HG03520 (cell line): ENCODE measurements at regions not wholly inside any gene's neighbourhood (a gene's known extent, or its start where the extent isn't known, plus 50 kb on each side); places are given as distances from the start of the nearest gene placed in this dataset.
"Not testable (repeated sequence)": the region's sequence is repeated elsewhere in the genome, so short reads cannot be mapped to it uniquely, and the experiment has no call there.

Source experiments
- ATAC-seq: cut with Tn5 transposase; IDR thresholded peaks from one replicate; pipeline ENCODE4 v1.9.1; 2021; ENCODE audit warnings: mild to moderate bottlenecking, moderate library complexity; ENCODE audit not compliant: unreplicated experiment

GRCh38 chr11:96882622-96883021 lies 492.8 kb downstream of the JRKL start:
- not testable (repeated sequence) for ATAC-seq

GRCh38 chr11:96885405-96885804 lies 495.6 kb downstream of the JRKL start:
- no peak for ATAC-seq

DNA sequence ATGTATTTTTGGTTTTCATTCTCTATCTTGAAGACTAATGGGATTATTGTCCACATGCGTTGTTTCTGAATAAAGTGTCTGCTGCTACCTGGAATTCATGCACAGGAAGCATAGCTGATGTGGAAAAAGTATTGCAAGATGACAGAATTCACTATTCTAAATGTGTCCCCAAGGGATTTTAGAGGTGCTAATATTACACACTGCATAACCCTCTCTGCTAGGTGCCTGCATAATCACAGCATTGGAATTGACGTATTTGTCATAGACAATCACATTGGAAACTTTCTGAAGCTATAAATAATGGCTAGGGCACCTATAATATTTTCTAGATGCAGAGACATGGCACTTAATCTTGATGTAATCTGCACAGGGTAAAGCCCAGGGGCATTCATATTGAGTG lies 496.1 kb downstream of the JRKL start:
- no peak for ATAC-seq

DNA sequence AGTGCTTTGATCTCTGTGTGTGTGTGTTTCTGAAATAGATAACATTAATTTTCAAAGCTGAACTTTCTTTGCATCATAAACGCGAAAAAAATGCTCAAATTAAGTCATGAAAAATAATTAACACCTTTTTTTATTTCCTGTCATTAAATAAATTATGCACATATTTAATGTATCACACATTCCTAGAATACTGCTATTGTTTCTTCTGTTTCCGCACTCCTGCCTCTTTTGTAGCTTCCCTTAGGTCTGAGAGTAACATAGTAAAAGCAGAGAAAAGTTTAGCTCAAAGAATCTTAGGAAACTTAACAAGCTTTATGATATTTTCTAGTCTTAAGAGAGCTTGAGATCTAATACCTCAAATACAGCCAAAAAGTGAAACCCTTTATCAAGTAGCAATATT lies 504.2 kb downstream of the JRKL start:
- ATAC-seq, result no peak

DNA sequence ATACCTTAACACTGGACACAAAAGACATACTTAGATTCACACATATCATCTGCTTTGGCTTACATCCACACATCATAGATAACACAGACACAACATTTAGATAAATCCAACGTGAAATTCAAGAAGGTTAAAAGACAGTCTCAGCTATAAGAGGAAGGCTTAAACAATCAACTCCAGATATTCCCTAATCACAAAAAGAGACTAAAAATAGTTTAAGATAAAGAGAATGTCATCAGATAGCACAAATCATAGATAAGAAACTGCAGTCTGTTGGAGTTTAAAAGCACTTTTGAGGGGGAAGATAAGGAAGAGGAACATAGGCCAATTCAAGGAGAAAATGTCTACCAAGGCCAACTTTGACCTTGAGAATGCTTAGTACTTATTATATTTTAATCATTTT lies 504.8 kb downstream of the JRKL start:
- ATAC-seq, result no peak

DNA sequence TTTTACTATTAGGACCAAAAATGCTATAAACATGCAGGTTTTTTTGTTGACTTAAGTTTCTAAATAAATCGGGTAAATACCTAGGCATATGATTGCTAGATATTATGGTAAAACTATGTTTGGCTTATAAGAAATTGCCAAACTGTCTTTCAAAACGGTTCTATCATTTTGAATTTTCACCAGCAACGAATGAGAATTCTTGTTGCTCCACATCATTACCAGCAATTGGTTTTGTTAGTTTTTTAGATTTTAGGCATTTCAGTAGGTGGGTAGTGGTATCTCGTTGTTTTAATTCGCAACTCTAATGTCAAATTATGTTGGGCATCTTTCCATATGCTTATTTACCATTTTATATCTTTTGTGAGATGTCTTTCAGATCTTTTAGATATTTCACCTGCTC lies 510.2 kb downstream of the JRKL start:
- no peak for ATAC-seq

DNA sequence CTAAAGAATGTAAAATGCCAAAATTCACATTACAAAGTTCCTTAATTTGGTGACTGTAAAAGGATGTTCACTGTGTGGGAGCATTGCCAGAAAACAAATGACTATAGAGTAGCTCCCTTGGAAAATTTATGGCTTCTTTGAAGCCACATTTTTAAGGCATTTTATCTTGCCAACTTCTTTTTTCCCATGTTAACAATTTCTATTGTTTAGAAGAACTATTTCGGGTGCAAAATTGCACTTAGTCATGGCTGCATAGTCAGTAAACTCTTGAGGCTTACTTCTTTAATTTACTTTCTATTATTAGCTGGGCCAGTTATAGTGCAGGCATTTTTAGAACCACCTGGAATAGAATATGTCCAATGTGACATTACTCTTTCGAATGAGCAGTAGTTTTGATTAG lies 515.3 kb downstream of the JRKL start:
- no peak for ATAC-seq

GRCh38 chr11:96905663-96906062 lies 515.9 kb downstream of the JRKL start:
- ATAC-seq, result no peak

- no peak for ATAC-seq
These were observed 516.7 kb downstream of the JRKL start for GRCh38 chr11:96906476-96906875.

GRCh38 chr11:96925862-96926261 lies 536.0 kb downstream of the JRKL start:
- ATAC-seq, result no peak

DNA sequence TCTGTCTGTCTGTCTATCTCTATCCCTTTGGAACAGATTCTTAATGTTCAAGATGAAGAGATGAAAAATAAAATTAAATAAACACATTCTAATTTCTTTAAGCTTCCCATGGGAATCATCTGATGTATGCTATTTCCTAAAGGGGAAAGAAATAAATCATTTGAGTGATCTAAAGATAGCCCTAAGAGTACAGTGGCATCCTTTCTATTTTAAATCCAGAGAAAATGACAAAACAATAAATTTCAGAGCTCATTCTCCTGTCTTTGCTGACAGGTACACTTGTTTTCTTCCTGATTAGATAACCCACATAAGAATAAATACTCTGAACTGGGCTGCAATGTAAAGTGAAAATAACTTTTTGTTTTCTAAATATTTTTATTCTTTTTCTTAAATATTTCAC lies 550.4 kb downstream of the JRKL start:
- no peak for ATAC-seq

DNA sequence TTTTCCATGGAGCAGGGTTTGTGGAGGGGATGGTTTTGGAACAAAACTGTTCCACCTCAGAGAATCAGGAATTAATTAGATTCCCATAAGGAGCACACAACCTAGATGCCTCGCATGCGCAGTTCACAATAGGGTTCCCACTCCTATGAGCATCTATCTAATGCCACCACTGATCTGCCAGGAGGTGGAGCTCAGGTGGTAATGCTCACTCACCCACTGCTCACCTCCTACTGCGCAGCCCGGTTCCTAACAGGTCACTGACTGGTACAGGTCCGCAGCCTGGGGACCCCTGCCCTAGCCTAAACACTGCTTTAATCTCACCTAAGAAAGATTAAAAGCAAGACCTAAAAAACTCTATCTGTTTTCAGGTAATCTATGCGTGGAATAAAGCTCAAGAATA lies 553.0 kb downstream of the JRKL start:
- no peak for ATAC-seq

DNA sequence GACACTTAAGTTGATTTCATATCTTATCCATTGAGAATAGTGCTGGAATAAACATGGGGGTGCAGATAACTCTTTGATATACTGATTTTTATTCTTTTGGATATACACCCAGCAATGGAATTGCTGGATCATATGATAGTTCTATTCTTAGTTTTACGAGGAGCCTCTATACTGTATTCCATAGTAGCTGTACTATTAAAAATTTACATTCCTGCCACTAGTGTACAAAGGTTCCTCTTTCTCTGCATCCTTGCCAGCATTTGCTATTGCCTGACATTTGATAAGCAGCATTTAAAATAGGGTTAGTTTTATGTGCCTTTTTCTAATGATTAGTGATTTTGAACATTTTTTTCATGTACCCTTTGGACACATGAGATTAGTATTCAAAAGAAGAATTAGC lies 554.2 kb downstream of the JRKL start:
- no peak for ATAC-seq

GRCh38 chr11:96948066-96948465 lies 558.3 kb downstream of the JRKL start:
- no peak for ATAC-seq

- ATAC-seq, result no peak
These were observed 559.7 kb downstream of the JRKL start for GRCh38 chr11:96949464-96949863.

DNA sequence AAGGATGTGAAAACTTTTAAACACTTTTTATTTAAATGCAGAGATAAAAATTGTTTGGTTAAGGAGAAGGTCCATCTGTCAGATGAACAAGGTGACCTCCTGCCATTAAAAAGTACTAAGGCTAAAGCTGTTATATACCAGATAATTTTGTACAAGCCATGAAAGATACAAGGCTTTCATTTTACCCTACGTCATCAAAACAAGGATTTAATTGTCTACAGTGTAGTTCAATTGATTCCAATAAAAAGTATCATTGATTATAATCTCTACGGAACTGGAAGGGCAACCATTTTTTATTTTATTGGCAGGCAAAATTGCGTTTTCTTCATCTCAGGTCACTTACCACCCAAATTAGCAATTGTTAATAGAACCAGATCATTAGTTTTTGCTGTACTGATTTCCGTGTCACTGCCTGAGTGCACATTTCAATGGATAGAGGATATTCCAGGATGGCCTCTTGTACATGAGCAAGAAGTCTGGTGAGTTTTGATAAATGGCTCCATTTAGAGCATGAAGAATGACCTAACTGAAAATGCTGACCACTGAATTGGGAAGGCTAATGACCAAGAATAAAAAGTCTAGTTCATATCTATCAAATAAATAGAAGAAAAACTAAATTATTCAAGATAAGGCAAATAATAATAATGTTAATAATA lies 564.9 kb downstream of the JRKL start:
- ATAC-seq, result no peak

GRCh38 chr11:96960476-96960875 lies 570.7 kb downstream of the JRKL start:
- no peak for ATAC-seq

DNA sequence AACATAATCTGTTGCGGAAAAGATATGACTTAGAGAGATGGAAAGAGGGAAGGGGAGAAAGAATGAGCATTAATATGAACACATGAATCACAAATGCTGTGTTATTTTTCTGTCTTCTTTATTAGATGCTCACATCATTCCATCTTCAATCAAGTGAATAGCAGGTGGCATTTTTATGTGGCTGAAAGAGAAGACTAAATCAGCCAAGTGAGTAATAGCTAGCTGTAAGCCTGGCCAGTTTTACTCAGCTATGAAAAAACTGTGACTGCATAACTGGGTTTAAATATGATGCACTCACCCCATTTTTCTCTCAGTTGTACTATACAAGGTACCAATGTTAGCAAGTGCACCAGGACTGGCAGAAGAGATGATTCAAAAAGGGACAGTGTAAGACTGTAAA lies 571.1 kb downstream of the JRKL start:
- no peak for ATAC-seq

DNA sequence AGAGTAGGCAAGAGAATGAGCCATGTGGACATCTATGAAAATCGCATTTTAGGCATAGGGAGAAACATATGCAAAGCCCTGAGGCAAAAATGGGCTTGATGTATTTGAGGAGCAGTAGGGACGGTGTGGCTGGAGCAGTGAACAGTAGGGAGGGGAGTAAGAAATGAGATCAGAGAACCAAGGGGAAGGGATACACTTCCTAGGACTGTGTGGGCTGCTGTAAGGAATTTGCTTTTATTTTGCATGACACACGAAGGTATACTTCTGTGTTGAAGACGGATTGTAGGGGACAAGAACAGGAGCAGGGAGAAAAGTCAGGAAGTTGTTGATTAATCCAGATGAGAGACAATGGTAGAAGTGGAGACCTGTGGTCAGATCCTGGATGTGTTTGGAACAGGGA lies 572.1 kb downstream of the JRKL start:
- ATAC-seq, result no peak

DNA sequence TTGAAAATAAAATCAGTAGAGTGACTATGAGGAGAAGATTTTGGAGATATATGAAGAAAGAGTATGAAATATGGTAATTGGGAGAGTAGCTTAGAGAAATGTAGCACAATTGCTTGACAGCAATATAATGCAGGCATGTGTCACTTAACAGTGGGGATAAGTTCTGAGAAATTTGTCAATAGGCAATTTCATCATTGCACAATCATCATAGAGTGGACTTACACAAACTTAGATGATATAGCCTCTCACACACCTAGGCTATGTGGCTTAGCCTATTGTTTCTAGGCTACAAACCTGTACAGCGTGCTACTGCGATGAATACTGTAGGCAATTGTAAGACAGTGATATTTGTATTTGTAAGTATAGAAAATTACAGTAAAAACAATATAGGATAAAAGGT lies 573.6 kb downstream of the JRKL start:
- no peak for ATAC-seq

- no peak for ATAC-seq
These were observed 574.8 kb downstream of the JRKL start for GRCh38 chr11:96964661-96965060.

DNA sequence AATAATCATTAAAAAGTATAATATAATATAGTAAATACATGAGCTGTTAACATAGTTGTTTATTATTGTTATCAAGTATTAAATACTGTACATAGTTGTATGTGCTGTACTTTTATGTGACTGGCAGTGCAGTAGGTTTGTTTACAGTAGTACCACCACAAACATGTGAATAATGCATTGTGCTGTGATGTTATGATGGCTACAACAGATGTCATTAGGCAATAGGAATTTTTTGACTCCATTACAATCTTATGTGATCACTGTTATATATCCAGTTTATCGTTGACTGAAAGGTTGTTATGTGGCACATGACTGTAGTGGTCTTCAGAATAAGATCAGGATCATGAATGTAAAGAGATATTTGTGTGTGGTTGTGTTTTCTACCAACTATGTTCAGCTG lies 577.8 kb downstream of the JRKL start:
- no peak for ATAC-seq

DNA sequence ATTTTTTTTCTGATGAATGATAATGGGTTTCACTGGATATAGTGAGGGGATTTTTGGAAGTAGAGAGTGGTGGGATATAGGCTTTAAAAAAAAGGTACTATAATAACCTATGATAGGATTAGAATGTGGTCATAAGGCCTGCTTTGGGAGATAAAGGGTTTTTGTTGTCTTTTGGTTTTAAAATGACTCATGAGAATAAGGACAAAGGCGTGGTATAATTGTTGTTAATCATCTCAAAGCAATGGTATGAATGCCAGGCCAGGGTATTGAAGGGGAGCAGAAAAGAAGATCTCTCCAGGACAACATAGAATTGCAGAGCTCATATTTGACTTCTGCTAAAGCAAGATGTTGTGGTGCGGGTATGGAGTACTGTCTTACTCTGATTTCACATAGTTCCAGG lies 579.4 kb downstream of the JRKL start:
- no peak for ATAC-seq

DNA sequence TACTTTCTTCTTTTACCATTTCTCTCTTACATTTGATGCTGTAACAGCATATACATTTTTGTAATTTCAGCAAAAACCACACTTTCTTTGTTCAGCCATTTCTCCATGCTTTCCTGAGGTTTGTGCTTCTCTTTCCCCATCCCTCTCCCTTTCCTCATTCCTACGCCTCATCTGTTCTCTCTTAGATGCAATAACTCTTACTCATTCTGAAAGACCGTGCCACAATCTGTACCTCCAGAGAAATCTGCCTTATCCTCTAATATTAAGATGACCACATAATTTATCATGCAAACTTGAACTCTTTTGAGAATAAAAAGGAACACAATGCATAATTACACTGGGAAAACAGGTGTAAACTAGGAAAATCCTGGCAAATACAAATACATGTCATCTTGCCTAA lies 588.9 kb downstream of the JRKL start:
- no peak for ATAC-seq
